Keratinocyte (primary cell): ENCODE measurements at regions not wholly inside any gene's neighbourhood (a gene's known extent, or its start where the extent isn't known, plus 50 kb on each side); places are given as distances from the start of the nearest gene placed in this dataset.

Source experiments
- DNase-seq: peaks from one replicate; pipeline ENCODE4 v3.0.0-alpha.2; 2011; ENCODE audit warnings: low read depth, missing footprints, low spot score
- FAIRE-seq: peaks from 2 replicates; lab custom pipeline; 2011; peaks lifted over from hg19 to GRCh38; lab: Jason Lieb, UNC
- H2AFZ ChIP-seq: 2 replicates; pipeline ENCODE4 v1.6.0; 2012; ENCODE audit warnings: low read length, control low read depth, inconsistent platforms; ENCODE audit not compliant: control insufficient read depth
- H3K27ac ChIP-seq: 2 replicates; pipeline ENCODE4 v1.5.1; 2011; ENCODE audit warnings: low read length; ENCODE audit not compliant: control insufficient read depth, insufficient read depth
- H3K27me3 ChIP-seq: 3 replicates; pipeline ENCODE4 v1.6.0; 2011; ENCODE audit warnings: low read length; ENCODE audit not compliant: control insufficient read depth, insufficient read depth; ENCODE audit errors: extremely low read depth
- H3K36me3 ChIP-seq, 2 experiments: 2 replicates in 1 of 2; 3 replicates in 1 of 2; pipeline ENCODE4 v1.5.1; 2011; ENCODE audit warnings: low read length in 2 of 2, mild to moderate bottlenecking in 1 of 2; ENCODE audit not compliant: control insufficient read depth in 2 of 2, insufficient read depth in 2 of 2; ENCODE audit errors: extremely low read depth in 1 of 2
- H3K4me1 ChIP-seq: 3 replicates; pipeline ENCODE4 v1.5.1; 2011; ENCODE audit warnings: low read length; ENCODE audit not compliant: control insufficient read depth, insufficient read depth; ENCODE audit errors: extremely low read depth
- H3K4me2 ChIP-seq: 3 replicates; pipeline ENCODE4 v1.6.0; 2011; ENCODE audit warnings: low read depth, low read length; ENCODE audit not compliant: control insufficient read depth, insufficient read depth; ENCODE audit errors: extremely low read depth
- H3K4me3 ChIP-seq, 3 experiments: fragments of 200-600 bp in 1 of 3; sonication (generic) in 1 of 3; 2 replicates in 2 of 3; 3 replicates in 1 of 3; pipeline ENCODE4 v1.5.1; 2011 to 2016; ENCODE audit warnings: low read length in 3 of 3, mild to moderate bottlenecking in 3 of 3, control low read depth in 2 of 3, inconsistent platforms in 1 of 3, low read depth in 1 of 3, mixed read lengths in 1 of 3, mixed run types in 1 of 3, moderate library complexity in 1 of 3; ENCODE audit not compliant: control insufficient read depth in 2 of 3, insufficient read depth in 2 of 3; ENCODE audit errors: extremely low read depth in 1 of 3
- H3K79me2 ChIP-seq: 2 replicates; pipeline ENCODE4 v1.6.0; 2012; ENCODE audit warnings: low read length; ENCODE audit not compliant: control insufficient read depth, insufficient read depth
- H3K9ac ChIP-seq: 3 replicates; pipeline ENCODE4 v1.6.0; 2011; ENCODE audit warnings: low read length; ENCODE audit not compliant: control insufficient read depth, insufficient read depth; ENCODE audit errors: extremely low read depth
- H3K9me1 ChIP-seq: 3 replicates; pipeline ENCODE4 v1.6.0; 2011; ENCODE audit warnings: low read length; ENCODE audit not compliant: control insufficient read depth, insufficient read depth; ENCODE audit errors: extremely low read depth
- H3K9me3 ChIP-seq: 2 replicates; pipeline ENCODE4 v1.5.1; 2012; ENCODE audit warnings: low read depth, low read length; ENCODE audit not compliant: control insufficient read depth
- H4K20me1 ChIP-seq: 3 replicates; pipeline ENCODE4 v1.6.0; 2011; ENCODE audit warnings: low read length; ENCODE audit not compliant: control insufficient read depth, insufficient read depth; ENCODE audit errors: extremely low read depth
- CTCF ChIP-seq, 3 experiments: IDR thresholded peaks in 1 of 3; conservative IDR thresholded peaks in 1 of 3; optimal IDR thresholded peaks in 1 of 3; 2 replicates in 2 of 3; 3 replicates in 1 of 3; pipeline versions ENCODE3 to v1.5.1; 2011; ENCODE audit warnings: low read length in 3 of 3, mild to moderate bottlenecking in 3 of 3, moderate library complexity in 2 of 3, control low read depth in 1 of 3, inconsistent platforms in 1 of 3; ENCODE audit not compliant: insufficient read depth in 2 of 3; ENCODE audit errors: extremely low read depth in 1 of 3
- EZH2 ChIP-seq: IDR thresholded peaks from one replicate; pipeline ENCODE4 v1.6.1; 2012; ENCODE audit warnings: inconsistent platforms, mild to moderate bottlenecking, low read length, moderate library complexity
- dilution Hi-C: fragments of 300-500 bp; cut with MboI; formaldehyde crosslinking; loops from one replicate; pipeline ENCODE4 v1.7.0; 2020; ENCODE audit warnings: low sequenced_read_pairs; ENCODE audit not compliant: extremely low pct_ligation_motif_present

- Histone ChIP-seq H3K4me1 (peaks cover 32% of the 10 kb centered on the region), H3K9ac (no peak overlapping the region), H3K79me2 (peaks cover 93% of the 10 kb centered on the region), H3K36me3 (peaks cover 9% of the 10 kb centered on the region in 2 experiments), H4K20me1 (peaks cover 29% of the 10 kb centered on the region), H3K4me2 (no peak overlapping the region), H3K4me3 (no peak overlapping the region), H3K27ac (no peak overlapping the region), H3K9me1 (peaks cover 11% of the 10 kb centered on the region), H3K9me3 (no peaks in the 10 kb centered on the region), H3K27me3 (no peaks in the 10 kb centered on the region), H2AFZ (no peak overlapping the region)
- no peak for TF ChIP-seq EZH2
- DNase-seq, result no peak
- dilution Hi-C loops, result no loop called here
- FAIRE-seq, result no peak
These were observed 150.6 kb upstream of the FRMD4B start for GRCh38 chr3:69536306-69537020.

GRCh38 chr3:69535613-69536012 lies 149.7 kb upstream of the FRMD4B start:
- Histone ChIP-seq H3K9me3 (no peaks in the 10 kb centered on the region), H3K9ac (no peak overlapping the region), H3K36me3 (peaks cover 9% of the 10 kb centered on the region in 2 experiments), H3K79me2 (peaks cover 99% of the 10 kb centered on the region), H3K4me2 (no peak overlapping the region), H4K20me1 (peaks cover 36% of the 10 kb centered on the region), H2AFZ (no peak overlapping the region), H3K4me1 (peaks cover 39% of the 10 kb centered on the region), H3K27ac (no peak overlapping the region), H3K27me3 (no peaks in the 10 kb centered on the region), H3K4me3 (no peak overlapping the region), H3K9me1 (peaks cover 11% of the 10 kb centered on the region)
- dilution Hi-C loops, result no loop called here
- DNase-seq, result no peak
- no peak for FAIRE-seq
- TF ChIP-seq CTCF (optimal IDR thresholded peaks at IDR 0.05 in 1 of 3, IDR thresholded peaks at IDR 0.05 in 1 of 3, conservative IDR thresholded peaks at IDR 0.05 in 1 of 3; ENCODE audit: extremely low read depth in 1 of 3, insufficient read depth in 2 of 3, low read length in 3 of 3), result no peak
- no peak for TF ChIP-seq EZH2
